ENCODE measurements at regions not wholly inside any gene's neighbourhood (a gene's known extent, or its start where the extent isn't known, plus 50 kb on each side); places are given as distances from the start of the nearest gene placed in this dataset.

- no peak for TF ChIP-seq CTCF (IDR thresholded peaks at IDR 0.05)
- TF ChIP-seq POLR2AphosphoS5 (IDR thresholded peaks at IDR 0.05) = no peak
Measured at GRCh38 chr1:233791721-233792120, 112.8 kb upstream of the SLC35F3 start.

Data from stomach (tissue), 4 donors.